ENCODE measurements at regions not wholly inside any gene's neighbourhood (a gene's known extent, or its start where the extent isn't known, plus 50 kb on each side); places are given as distances from the start of the nearest gene placed in this dataset.

DNA sequence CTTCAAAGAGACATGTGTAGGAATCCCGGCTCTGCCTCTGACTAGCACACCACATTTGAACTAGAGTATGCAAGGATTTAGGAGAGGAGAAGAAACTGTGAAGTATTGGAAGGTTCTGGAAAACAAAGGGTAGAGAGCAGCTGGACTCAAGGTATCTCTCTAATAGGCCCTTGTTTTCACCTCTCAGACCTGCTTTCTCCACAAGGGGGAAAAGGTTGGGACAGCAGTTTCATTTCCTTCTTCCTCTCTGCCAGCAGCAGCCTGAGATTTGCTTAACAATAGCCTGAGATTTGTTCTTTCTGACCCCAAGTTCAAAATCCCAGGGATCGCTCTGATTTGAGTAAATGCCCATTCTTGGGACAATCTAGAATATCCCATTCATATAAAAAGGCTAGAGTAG lies 430.6 kb upstream of the MCTP2 start:
- TF ChIP-seq POLR2A (IDR thresholded peaks at IDR 0.05), result no peak
- TF ChIP-seq, protein P1, sequence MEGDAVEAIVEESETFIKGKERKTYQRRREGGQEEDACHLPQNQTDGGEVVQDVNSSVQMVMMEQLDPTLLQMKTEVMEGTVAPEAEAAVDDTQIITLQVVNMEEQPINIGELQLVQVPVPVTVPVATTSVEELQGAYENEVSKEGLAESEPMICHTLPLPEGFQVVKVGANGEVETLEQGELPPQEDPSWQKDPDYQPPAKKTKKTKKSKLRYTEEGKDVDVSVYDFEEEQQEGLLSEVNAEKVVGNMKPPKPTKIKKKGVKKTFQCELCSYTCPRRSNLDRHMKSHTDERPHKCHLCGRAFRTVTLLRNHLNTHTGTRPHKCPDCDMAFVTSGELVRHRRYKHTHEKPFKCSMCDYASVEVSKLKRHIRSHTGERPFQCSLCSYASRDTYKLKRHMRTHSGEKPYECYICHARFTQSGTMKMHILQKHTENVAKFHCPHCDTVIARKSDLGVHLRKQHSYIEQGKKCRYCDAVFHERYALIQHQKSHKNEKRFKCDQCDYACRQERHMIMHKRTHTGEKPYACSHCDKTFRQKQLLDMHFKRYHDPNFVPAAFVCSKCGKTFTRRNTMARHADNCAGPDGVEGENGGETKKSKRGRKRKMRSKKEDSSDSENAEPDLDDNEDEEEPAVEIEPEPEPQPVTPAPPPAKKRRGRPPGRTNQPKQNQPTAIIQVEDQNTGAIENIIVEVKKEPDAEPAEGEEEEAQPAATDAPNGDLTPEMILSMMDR (IDR thresholded peaks at IDR 0.05), result no peak
